HG02840 (cell line): ENCODE measurements at regions not wholly inside any gene's neighbourhood (a gene's known extent, or its start where the extent isn't known, plus 50 kb on each side); places are given as distances from the start of the nearest gene placed in this dataset.
A peak's percentile ranks its signal among the peaks of the same experiment; 100 is the strongest.

Experiments used
- ATAC-seq: cut with Tn5 transposase; IDR thresholded peaks from one replicate; pipeline ENCODE4 v1.9.1; 2021; ENCODE audit warnings: mild to moderate bottlenecking, moderate library complexity, moderate number of reproducible peaks; ENCODE audit not compliant: unreplicated experiment, low FRiP score

DNA sequence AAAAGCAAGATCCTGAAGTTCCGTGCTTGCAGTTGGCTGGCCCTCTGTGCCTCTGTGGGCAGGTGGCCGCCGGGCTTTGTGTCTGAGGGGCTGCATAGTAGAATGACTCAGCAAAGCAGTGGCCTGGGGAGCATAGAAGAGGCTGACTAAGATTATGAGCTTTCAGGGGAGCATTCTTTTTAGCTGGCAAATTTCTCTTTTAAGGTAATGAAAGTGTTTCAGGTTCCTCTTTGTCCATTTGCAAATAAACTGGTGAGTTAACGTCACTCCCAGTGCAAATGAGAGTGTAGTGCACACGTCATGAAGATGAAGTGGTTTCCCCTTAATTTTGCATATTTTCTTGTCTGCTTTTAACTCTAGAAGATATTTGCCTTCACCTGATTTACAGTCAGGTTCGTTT lies 98.6 kb downstream of the BCL2L11 start:
- ATAC-seq = peak; percentile 92

DNA sequence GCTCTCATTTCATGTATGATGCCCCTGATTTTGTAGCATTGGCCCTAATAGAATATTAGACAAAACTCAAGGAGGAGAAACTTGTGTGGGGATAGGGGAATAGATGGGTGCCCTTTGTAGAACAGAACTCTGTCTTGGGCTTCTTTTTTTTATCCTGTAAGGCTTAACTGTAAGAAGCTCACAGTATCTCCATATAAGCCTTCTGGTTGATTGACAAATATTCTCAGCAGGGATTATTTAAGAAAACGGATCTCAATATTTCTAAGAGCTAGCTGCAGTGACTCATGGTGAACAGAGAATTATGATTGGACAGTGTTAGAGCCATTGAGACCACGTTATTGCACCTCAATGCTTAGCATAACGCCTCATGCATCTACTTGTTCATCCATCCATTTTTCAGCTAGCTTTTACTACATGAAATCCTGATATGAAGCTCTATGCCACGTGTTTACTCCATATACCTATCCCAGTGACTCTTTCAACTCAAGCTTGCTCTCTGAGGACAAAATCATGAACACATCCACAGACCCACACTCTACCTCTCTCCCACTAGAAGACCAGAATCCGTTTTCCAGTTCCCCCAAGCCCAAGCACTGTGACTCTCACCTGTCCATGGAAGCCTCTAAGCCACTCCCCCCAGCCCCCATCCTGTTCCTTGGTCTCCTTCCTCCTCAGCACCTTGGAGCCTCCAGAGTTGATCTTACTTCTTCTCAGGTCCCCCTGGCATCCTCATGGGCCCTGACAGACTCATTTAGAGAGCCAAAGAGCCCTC lies 99.2 kb downstream of the BCL2L11 start:
- ATAC-seq = no peak

DNA sequence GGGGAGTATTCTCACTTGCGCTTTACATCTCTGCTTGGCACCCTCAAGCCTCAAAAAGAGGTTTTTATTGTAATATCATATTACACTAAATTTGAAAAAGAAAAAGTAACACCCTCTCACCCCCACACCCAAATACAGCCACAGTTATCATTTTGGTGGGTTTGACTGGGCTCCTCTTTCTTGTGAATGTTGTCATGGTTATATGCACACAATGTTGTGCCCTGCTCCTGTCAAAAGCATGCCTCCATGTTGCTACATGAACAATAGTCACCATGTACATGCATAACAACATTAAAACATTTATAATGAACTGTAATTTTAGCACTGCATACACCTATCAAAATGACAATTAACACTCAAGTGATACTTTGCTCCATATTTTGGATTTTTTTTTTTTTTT lies 100.2 kb downstream of the BCL2L11 start:
- ATAC-seq = no peak

DNA sequence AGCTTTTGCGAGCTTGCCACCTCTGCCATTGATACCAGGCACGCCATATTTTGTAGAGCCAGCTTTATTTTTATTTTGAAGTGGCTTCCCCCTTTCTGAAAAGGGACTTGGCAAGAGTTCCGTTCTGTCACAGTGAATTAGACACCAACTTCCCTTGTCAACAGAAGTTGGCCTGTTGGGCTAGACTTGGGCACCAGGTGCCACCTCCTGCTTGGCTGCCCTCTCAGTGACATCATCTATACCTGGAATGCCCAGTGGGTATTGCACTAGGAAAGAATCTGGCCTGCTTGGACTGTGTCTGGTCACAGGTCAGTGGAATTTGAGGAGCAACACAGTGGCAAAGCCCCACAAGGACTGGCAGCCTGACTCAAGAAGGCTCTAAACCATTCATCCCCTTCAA lies 101.0 kb downstream of the BCL2L11 start:
- no peak for ATAC-seq

DNA sequence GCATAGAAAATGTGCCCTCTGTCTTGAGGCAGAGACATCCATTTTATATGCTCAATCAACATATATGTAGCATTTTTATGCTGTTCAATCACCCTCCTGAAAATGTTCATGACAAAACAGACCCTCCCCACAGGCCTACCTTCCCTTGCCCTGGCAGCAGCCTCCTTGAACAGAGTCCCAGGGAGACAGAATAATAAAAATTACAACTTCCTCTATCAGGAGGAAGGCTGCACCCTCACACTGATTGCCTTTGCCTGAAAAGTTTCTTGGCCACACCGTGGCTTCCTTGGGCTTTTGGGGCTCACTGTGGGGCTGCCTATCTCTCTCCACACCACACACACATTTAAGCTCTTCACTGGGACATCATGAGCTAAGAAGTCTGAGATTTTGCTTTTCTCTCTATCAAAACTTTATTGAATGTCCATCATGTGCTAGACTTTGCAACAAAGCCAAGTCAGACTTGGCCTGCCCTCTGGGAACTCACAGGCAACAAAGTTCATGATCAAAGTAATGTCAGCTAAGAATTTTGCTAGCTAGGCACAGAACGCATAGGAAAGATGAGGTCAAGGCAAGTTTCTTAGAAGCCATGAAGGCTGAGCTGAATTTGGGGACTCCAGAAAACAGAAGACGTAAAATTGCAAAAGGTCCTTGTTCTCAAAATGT lies 101.6 kb downstream of the BCL2L11 start:
- ATAC-seq = no peak

DNA sequence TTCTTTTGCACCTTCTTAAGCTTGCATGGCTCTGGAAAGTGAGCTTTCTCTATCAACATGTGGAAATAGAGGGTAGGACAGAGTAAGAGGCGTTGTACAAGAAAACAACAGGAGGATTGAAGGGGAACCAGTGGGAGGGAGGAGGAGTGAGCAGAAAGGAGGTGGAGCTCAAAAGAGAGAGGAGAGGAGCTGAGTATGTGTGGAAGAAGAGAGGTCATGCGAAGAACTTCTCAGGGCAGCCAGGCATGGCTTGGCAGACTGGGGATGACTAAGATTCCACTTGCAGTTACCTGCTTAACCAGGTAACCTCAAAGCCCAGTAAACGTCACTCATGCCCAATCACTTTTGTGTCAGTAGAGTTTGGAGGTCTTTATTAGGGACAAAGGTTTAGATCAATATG lies 105.1 kb downstream of the BCL2L11 start:
- no peak for ATAC-seq

DNA sequence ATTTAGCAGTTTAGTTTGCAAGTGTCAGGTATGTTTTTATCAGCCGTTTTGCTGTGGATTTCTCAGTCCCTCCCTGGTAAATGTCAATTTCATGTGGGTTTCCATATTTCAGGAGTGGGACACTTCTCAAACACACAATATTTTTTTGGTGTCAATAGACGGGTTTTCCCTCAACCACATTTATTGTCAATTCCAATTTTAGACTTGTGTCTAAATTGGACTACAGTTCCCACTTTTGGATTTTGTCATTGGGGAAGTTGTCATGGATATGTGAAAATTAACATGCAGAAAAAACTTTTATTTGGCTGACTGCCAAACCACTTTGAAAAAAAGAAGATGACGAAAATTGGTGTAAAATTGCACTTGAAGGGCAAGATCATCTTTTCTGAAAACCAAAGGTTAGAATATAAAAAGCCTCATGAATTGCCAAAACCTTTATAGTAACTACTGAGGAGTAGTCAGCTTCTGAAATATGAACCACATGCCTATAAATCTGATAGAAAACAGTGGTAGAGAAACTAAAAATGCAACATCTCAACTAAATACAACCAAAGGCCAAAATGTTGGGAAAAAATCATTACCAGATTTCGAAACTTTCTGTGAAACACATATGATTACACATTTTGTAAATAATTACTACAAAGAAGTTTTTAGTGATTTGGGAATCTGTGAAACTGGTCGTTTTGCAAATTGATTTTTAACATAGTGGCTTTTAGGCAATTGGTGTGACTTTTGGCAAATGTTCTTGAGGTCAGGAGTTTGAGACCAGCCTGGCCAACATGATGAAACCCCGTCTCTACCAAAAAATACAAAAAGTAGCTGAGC lies 106.4 kb downstream of the BCL2L11 start:
- no peak for ATAC-seq

DNA sequence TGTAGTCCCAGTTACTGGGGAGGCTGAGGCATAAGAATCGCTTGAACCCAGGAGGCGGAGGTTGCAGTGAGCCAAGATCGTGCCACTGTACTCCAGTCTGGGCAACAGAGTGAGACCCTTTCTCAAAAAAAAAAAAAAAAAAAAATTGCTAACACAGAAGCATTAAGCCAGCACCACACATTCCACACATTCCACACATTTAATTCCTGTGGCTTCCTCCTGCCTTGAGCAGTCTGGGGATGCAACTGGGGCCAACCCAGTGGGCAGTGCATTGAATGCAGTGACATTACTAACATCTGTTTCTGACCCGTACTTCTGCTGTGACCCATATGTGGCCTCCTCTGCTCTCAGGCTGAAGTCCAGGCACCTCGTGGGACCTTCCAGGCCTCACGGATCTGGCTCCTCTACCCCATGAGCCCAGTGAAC lies 107.0 kb downstream of the BCL2L11 start:
- ATAC-seq = no peak

DNA sequence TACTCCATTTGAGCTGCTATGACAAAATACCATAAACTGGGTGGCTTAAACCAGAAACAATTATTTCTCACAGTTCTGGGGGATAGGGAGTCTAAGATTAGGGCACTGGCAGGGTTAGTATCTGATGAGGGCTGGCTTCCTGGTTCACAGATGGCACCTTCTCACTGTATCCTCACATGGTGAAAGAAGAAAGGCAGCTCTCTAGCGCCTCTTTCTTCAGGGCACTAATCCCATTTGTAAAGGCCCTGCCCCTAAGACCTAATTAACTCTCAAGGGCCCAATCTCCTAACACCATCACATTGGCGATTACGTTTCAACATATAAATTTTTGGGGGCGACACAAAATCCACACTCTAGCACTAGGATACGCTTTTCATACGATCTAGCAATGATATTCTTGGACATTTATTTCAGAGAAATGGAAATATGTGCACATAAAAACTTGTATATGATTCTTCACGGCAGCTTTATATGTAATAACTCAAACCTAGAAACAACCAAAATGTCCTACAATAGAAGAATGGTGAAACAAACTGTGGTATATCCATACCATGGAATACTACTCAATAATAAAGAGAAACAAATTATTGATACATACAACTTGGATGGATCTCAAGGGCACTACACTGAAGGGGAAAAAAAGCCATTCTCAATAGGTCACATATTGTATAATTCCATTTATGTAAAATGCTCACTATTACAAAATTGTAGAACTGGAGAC lies 111.0 kb downstream of the BCL2L11 start:
- ATAC-seq = no peak

DNA sequence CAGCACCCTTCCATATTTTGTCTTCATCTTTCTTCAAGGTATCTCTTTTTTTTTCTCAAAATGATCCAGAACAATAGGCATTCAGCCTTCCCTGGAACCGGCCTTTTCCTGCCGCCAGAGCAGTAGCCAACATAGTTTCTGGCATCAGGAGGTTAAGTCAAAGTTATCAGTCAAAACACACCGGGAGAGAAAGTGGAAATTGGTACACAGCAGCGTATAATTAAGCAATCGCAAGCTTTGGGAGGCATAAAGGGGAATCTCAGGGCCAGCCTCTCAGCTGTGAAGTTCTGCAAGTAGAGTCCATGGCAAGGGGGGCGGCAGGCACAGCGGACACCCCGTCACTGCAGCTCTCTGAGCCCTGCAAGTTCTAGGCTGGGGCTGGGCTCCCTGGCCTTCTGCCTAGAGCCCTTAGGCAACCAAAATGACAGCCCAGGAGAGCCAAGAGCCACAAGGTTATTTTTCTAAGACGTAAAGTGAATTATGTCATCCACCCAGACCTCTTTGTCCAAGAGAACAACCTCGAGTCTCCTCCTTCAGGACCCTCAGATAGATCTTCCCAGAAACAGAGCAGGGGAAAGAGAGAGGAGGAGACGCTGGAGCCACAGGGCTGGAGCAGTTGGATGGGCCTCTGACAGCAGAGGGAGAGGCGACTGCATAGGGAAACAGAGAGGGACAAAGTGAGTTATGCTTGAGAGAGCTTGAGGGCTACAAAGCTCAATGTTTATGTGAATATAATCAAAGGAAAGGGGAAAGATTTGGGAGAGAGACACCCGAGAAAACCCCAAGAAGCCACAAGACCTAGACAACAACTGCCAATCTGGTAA lies 114.7 kb downstream of the BCL2L11 start:
- no peak for ATAC-seq

DNA sequence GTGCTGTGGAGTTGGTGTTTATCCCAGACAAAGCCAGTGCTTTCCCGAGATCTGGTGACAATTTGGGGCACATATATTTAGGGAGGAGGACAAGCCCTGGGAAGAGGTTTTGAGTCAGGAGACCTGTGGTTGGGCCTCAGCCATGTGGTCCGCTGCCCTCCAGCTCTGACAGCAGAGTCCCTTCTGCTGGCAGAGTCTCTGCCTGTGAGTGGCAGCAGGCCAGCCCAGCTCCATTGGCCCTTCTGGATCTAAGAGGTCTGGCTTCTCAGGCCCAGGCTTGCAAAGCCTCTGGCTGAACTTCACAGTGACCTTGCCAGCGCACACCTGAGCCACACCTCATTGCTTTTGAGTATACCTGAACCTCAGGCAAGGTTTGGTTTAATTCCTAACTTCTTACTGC lies 115.3 kb downstream of the BCL2L11 start:
- ATAC-seq = no peak

DNA sequence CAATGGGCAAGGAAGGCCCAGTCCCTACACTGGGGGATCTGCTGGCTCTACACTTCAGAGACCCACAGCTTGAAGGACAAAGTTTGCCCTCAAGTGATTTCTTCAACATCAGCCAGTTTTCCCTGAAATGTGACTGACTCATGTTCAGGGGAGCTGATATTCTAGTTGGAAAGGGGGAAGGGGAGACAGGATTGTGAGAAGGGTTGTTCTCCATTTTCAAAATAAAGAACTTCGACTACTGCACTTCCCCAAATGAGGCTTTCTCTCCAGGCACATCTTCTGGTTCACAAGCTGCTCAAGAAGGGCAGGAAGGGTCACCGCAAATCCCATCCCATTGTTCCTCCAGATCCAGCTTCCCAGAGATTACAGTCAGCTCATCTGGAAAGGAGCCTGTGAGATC lies 117.6 kb downstream of the BCL2L11 start:
- ATAC-seq = no peak

DNA sequence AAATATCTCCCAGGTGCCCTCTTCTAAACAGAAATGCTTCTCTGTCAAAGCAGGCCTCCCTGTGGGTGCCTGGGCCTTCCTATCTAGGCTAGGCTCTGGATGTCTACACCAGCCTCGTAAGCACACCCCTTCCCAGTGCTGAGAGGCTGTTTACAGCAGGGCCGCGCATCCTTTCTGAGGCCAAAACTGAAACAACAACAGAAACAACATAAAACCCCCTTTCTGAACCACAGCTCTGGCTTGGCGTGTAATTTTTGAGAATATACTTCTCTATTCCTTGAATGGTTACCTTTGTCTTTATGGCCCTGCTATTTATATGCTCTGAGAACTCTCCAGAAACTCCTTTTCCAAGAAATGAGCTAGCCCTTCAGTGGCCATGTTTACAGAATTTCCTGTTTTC lies 118.4 kb downstream of the BCL2L11 start:
- peak; percentile 68 for ATAC-seq

DNA sequence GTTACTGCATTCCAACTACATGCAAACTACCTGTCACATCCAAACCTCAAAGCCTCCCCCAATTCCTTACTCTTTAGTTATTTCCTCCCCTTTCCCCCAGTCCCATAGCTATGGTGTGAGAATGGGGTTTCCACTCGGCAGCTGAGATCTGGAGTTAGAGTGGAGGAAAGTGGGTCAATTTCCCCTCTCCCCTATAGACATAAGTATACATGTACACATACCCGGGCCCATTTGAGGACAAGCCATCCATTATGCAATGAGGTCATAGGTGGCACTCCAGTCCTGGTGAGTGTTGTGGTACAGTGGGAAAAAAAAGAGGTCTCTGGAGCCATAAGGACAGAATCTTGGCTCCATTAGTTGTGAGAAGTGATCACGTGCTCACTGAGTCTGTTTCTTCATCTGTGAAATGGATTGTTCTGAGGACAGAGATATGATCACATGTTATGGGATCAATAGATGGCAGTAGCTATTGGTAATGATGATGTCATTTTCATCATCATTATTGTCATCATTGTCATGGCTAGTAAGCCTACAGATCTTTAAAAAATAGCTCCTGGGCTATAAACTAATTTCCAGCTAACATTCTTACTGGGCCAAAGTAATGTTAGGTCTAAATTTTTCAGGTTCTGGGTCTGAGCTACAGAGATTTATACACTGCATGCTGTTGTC lies 119.0 kb downstream of the BCL2L11 start:
- no peak for ATAC-seq

DNA sequence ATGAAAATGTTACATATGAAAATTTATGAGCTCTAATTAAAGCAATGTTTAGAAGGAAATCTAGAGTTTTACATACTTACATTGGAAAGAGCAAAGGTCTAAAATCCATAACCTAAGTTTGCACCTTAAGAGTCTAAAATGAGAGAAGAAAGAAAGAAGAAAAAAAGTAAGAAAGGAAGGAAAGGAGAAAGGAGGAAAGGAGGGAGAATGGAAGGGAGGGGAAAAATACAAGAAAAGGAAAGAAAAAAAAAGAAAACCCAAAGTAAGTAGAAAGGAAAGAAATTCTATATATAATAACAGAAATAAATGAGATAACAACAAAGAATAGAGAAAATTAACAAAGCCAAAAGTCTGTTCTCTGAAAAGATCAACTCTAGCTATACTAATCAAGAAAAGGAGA lies 122.6 kb downstream of the BCL2L11 start:
- no peak for ATAC-seq

DNA sequence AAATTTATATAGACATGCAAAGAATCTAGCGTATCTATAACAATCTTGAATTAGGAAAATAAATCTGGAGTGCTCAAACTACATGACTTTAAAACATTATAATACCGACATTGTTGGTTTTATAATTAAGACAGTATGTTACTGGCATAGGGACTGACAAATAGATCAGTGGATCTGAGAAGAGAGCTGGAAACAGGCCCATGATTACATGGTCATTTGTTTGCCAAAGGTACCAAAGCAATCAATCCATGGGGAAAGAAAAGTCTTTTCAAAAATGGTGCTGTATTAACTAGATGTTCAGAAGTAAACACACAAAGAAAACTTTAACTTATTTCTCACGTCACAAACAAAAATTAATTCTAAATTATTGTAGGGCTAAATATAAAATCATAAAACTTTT lies 124.2 kb downstream of the BCL2L11 start:
- ATAC-seq = no peak

DNA sequence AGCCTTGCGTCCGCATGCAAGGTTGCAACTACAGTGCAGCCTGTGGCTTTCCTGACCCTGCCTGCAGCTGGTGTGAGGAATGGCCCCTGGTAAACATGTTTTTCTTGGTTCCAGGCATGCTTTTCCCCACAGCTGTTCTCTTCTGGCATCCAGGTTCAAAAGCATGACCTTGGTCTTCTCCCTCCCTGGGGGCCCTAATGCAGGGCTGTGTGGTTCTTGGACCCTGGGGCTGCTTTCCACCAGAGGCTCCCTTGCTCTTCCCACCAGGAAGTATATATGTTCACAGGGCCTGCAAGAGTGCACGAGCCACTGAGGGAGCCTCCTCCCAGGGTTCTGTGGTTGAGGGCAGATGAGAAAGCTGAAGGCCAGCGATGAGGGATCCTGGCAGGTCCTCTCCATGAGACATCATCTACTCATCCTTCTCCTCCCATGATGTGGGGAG lies 125.9 kb downstream of the BCL2L11 start:
- no peak for ATAC-seq

DNA sequence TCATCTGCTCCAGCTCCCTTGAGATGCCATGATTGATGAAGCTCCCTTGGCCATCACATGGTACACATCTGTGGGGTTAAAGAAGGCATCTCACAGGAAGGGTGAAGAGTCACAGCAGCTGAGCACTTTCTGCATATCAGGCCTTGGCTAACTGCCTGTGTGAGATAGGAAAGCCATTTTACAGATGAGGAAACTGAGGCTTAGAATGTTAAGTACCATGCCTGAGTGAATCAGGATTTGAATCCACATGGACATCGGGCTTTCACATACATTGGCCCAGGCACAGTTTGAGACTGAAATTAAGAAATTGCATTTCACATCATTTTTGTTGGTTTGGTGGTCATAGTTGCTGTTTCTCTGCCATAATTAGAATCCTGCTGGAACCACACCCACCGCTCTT lies 126.8 kb downstream of the BCL2L11 start:
- no peak for ATAC-seq

DNA sequence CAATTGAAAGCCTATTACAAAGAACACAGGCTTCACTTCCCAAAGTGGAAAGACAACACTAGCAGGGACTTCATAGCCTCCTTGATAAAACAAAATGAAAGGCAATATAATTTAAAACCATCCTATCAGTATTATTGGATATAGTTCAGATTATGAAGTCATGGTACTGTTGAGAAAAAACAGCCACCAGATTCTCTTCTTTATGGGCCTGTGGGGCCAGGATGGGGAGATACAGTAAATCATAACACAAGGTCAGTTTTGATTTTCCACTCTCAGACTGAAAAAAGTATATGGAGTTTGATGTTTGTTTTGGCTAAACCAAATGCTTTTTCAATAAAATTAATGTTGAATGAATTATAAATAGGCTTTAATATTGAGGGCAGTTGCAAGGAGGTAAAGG lies 129.1 kb downstream of the BCL2L11 start:
- ATAC-seq = no peak
